SK-N-SH (cell line): ENCODE measurements at regions not wholly inside any gene's neighbourhood (a gene's known extent, or its start where the extent isn't known, plus 50 kb on each side); places are given as distances from the start of the nearest gene placed in this dataset.

Source experiments
- CTCF ChIA-PET: fragments of 300-600, 350-600 bp; formaldehyde crosslinking; extraction: SDS; loops from one replicate; lab custom pipeline; 2021; lab: Yijun Ruan, JAX
- POLR2A ChIA-PET: fragments of 350-600 bp; sonication (Branson Sonifier 250); formaldehyde crosslinking; extraction: SDS; loops from one replicate; lab custom pipeline; 2020; ENCODE audit warnings: antibody characterized with exemption, inconsistent platforms; lab: Yijun Ruan, JAX
- DNase-seq: peaks from one replicate; pipeline ENCODE4 v3.0.0; 2012
- H2AFZ ChIP-seq: fragments of 200-600 bp; sonication (generic); 2 replicates; pipeline ENCODE4 v1.8.1; 2016; ENCODE audit warnings: antibody characterized with exemption, mild to moderate bottlenecking, low read depth
- H3F3A ChIP-seq: fragments of 200-600 bp; sonication (generic); replicated peaks from 2 replicates; pipeline ENCODE3; 2016; ENCODE audit warnings: antibody characterized with exemption, mild to moderate bottlenecking; ENCODE audit not compliant: insufficient read depth
- H3K27ac ChIP-seq, 2 experiments: fragments of 200-500 bp in 1 of 2; fragments of 200-600 bp in 1 of 2; sonication (Bioruptor generic) in 1 of 2; sonication (generic), shearing (Covaris generic) in 1 of 2; 2 replicates each; pipeline versions ENCODE4 v1.5.1 to v1.6.1; 2014 to 2016; ENCODE audit warnings: low read depth in 2 of 2, inconsistent platforms in 1 of 2, low read length in 1 of 2, mild to moderate bottlenecking in 1 of 2, mixed read lengths in 1 of 2
- H3K27me3 ChIP-seq: fragments of 200-600 bp; sonication (generic), shearing (Covaris generic); 2 replicates; pipeline ENCODE4 v1.6.1; 2016; ENCODE audit warnings: mixed run types; ENCODE audit not compliant: insufficient read depth
- H3K36me3 ChIP-seq, 2 experiments: fragments of 200-500 bp in 1 of 2; fragments of 200-600 bp in 1 of 2; sonication (Bioruptor generic) in 1 of 2; sonication (generic) in 1 of 2; replicated peaks in 1 of 2; 2 replicates each; pipeline versions ENCODE3 to v1.5.1; 2014 to 2016; ENCODE audit warnings: low read length in 1 of 2, mild to moderate bottlenecking in 1 of 2; ENCODE audit not compliant: insufficient read depth in 2 of 2, control insufficient read depth in 1 of 2
- H3K4me1 ChIP-seq, 2 experiments: fragments of 200-500 bp in 1 of 2; fragments of 200-600 bp in 1 of 2; sonication (Bioruptor generic) in 1 of 2; sonication (generic), shearing (Covaris generic) in 1 of 2; 2 replicates each; pipeline versions ENCODE4 v1.5.1 to v1.6.1; 2014 to 2016; ENCODE audit warnings: low read depth in 1 of 2, low read length in 1 of 2, mixed run types in 1 of 2; ENCODE audit not compliant: insufficient read depth in 2 of 2, control insufficient read depth in 1 of 2
- H3K4me2 ChIP-seq: fragments of 200-600 bp; sonication (generic), shearing (Covaris generic); 2 replicates; pipeline ENCODE4 v1.6.1; 2017; ENCODE audit warnings: mixed run types
- H3K4me3 ChIP-seq, 2 experiments: fragments of 200-500 bp in 1 of 2; fragments of 200-600 bp in 1 of 2; sonication (Bioruptor generic) in 1 of 2; sonication (generic), shearing (Covaris generic) in 1 of 2; 2 replicates each; pipeline versions ENCODE4 v1.5.1 to v1.8.1; 2014 to 2016; ENCODE audit warnings: low read depth in 2 of 2, inconsistent platforms in 1 of 2, low read length in 1 of 2, mild to moderate bottlenecking in 1 of 2, mixed read lengths in 1 of 2, moderate library complexity in 1 of 2
- H3K79me2 ChIP-seq: fragments of 200-600 bp; sonication (generic); 2 replicates; pipeline ENCODE4 v1.8.1; 2017; ENCODE audit warnings: mild to moderate bottlenecking; ENCODE audit not compliant: insufficient read depth
- H3K9ac ChIP-seq: fragments of 200-600 bp; sonication (generic); 2 replicates; pipeline ENCODE4 v1.6.1; 2017; ENCODE audit warnings: mixed run types
- H3K9me2 ChIP-seq: fragments of 200-600 bp; sonication (generic); 2 replicates; pipeline ENCODE4 v1.6.1; 2017; ENCODE audit warnings: mixed run types
- H3K9me3 ChIP-seq: fragments of 200-600 bp; sonication (generic); 2 replicates; pipeline ENCODE4 v1.6.1; 2017; ENCODE audit warnings: mixed run types, mild to moderate bottlenecking, moderate library complexity
- H4K20me1 ChIP-seq: fragments of 200-600 bp; sonication (generic); 2 replicates; pipeline ENCODE4 v1.6.1; 2017; ENCODE audit warnings: mild to moderate bottlenecking, mixed run types; ENCODE audit not compliant: insufficient read depth
- CTCF ChIP-seq: fragments of 200-600 bp; sonication (generic); IDR thresholded peaks from 2 replicates; pipeline ENCODE4 v1.6.1; 2017; ENCODE audit warnings: antibody characterized with exemption, mild to moderate bottlenecking, moderate library complexity
- ELF1 ChIP-seq: IDR thresholded peaks from 2 replicates; pipeline ENCODE4 v1.4.0; 2012
- EZH2phosphoT487 ChIP-seq: fragments of 200-600 bp; sonication (generic); IDR thresholded peaks from 2 replicates; pipeline ENCODE4 v1.6.1; 2017; ENCODE audit warnings: low read depth, mixed run types, mild to moderate bottlenecking, antibody characterized with exemption, moderate library complexity, borderline replicate concordance
- FOSL2 ChIP-seq: IDR thresholded peaks from 2 replicates; pipeline ENCODE4 v1.4.0; 2012; ENCODE audit warnings: low read depth, mild to moderate bottlenecking, moderate library complexity, borderline replicate concordance
- FOXM1 ChIP-seq: IDR thresholded peaks from 2 replicates; pipeline ENCODE4 v1.4.0; 2012; ENCODE audit warnings: low read depth, mild to moderate bottlenecking
- GABPA ChIP-seq: IDR thresholded peaks from 2 replicates; pipeline ENCODE4 v1.4.0; 2012; ENCODE audit warnings: low read depth, mild to moderate bottlenecking
- GATA2 ChIP-seq: sonication (generic); formaldehyde crosslinking; IDR thresholded peaks from 2 replicates; pipeline ENCODE4 v1.5.0; 2020; ENCODE audit warnings: mild to moderate bottlenecking, missing genetic modification reagents
- JUND ChIP-seq: IDR thresholded peaks from 2 replicates; pipeline ENCODE4 v1.4.0; 2012
- MXI1 ChIP-seq: IDR thresholded peaks from 2 replicates; pipeline ENCODE4 v1.6.1; 2012; ENCODE audit warnings: mild to moderate bottlenecking, low read depth, low read length, improper control_type of control experiment
- NRF1 ChIP-seq: IDR thresholded peaks from 2 replicates; pipeline ENCODE4 v1.6.1; 2012; ENCODE audit warnings: low read depth, mild to moderate bottlenecking, low read length
- PBX3 ChIP-seq: IDR thresholded peaks from 2 replicates; pipeline ENCODE4; 2012
- RAD21 ChIP-seq: IDR thresholded peaks from 2 replicates; pipeline ENCODE4 v1.6.1; 2012; ENCODE audit warnings: mild to moderate bottlenecking, low read length
- RCOR1 ChIP-seq: fragments of 150-350 bp; IDR thresholded peaks from 2 replicates; pipeline ENCODE4 v1.6.1; 2017; ENCODE audit warnings: antibody characterized with exemption, low read length
- RFX5 ChIP-seq: IDR thresholded peaks from 2 replicates; pipeline ENCODE4 v1.6.1; 2012; ENCODE audit warnings: mild to moderate bottlenecking, improper control_type of control experiment, low read length
- RXRA ChIP-seq: IDR thresholded peaks from 2 replicates; pipeline ENCODE4 v1.4.0; 2012; ENCODE audit warnings: low read depth, mild to moderate bottlenecking, borderline replicate concordance
- SMC3 ChIP-seq: IDR thresholded peaks from 2 replicates; pipeline ENCODE4 v1.6.1; 2012; ENCODE audit warnings: low read depth, low read length, improper control_type of control experiment
- TAF1 ChIP-seq: IDR thresholded peaks from 2 replicates; pipeline ENCODE4 v1.6.1; 2012; ENCODE audit warnings: low read depth, mild to moderate bottlenecking, low read length, moderate library complexity, borderline replicate concordance
- YY1 ChIP-seq: IDR thresholded peaks from 2 replicates; pipeline ENCODE4 v1.4.0; 2012; ENCODE audit warnings: low read depth, mild to moderate bottlenecking
- WGBS: methylation state at CpG from one replicate; pipeline ENCODE4 v1.1.6; 2017; ENCODE audit warnings: low lambda C conversion rate; 5-methylcytosine and 5-hydroxymethylcytosine counted together

GRCh38 chr7:53771701-53772100 is 736.3 kb downstream of the POM121L12 start (continued):
- no peak for TF ChIP-seq ELF1
- TF ChIP-seq FOSL2: no peak
- TF ChIP-seq CTCF: no peak
- no peak for TF ChIP-seq YY1
- no peak for TF ChIP-seq TAF1
- TF ChIP-seq JUND: no peak
- TF ChIP-seq, all 33 proteins: peak for 0

- CTCF ChIA-PET: no interaction called here
- Histone ChIP-seq H3K27me3 (no peaks in the 10 kb centered on the region), H3F3A (no peaks in the 10 kb centered on the region), H3K4me1 (no peaks in the 10 kb centered on the region; a peak in 1 of 4 replicates), H3K9me3 (peaks cover 8% of the 10 kb centered on the region; the same call in 1 of the 2 replicates), H3K36me3 (no peaks in the 10 kb centered on the region), H3K4me3 (no peak overlapping the region), H3K4me2 (no peak overlapping the region), H3K79me2 (no peaks in the 10 kb centered on the region), H3K9me2 (0 out of 2 replicates have a peak, but pooled peaks cover 3% of the 10 kb centered on the region), H3K27ac (no peak overlapping the region), H3K9ac (no peak overlapping the region), H4K20me1 (no peaks in the 10 kb centered on the region), H2AFZ (no peak overlapping the region)
- DNase-seq: no peak
- 10% methylated on average over 1 of the region's 1 CpG for WGBS
- POLR2A ChIA-PET: no interaction called here
- no peak for TF ChIP-seq MXI1
These were observed 740.9 kb downstream of the POM121L12 start for GRCh38 chr7:53776323-53776722.

GRCh38 chr7:53789741-53790140 is 752.4 kb upstream of the VSTM2A start:
- TF ChIP-seq YY1: no peak
- TF ChIP-seq GABPA: no peak
- no peak for TF ChIP-seq MXI1
- TF ChIP-seq RCOR1: no peak
- TF ChIP-seq NRF1: no peak
- no peak for TF ChIP-seq JUND
- no peak for TF ChIP-seq TAF1
- TF ChIP-seq EZH2phosphoT487: no peak
- no peak for TF ChIP-seq CTCF
- no peak for TF ChIP-seq ELF1
- no peak for TF ChIP-seq RXRA
- no peak for TF ChIP-seq SMC3
- no peak for TF ChIP-seq GATA2 (CRISPR knock-in tag)
- TF ChIP-seq RFX5: no peak
- no peak for TF ChIP-seq PBX3
- no peak for TF ChIP-seq RAD21
- no peak for TF ChIP-seq FOSL2
- no peak for TF ChIP-seq FOXM1
- TF ChIP-seq, all 33 proteins: peak for 0
- Histone ChIP-seq H4K20me1 (no peaks in the 10 kb centered on the region), H3K27ac (no peak overlapping the region), H3F3A (no peaks in the 10 kb centered on the region), H3K4me1 (no peaks in the 10 kb centered on the region; a peak in 1 of 4 replicates), H3K36me3 (no peaks in the 10 kb centered on the region), H3K4me2 (no peak overlapping the region), H3K9me2 (0 out of 2 replicates have a peak, but pooled peaks cover 3% of the 10 kb centered on the region), H3K79me2 (no peaks in the 10 kb centered on the region), H2AFZ (no peak overlapping the region), H3K9ac (no peak overlapping the region), H3K4me3 (no peak overlapping the region), H3K27me3 (no peaks in the 10 kb centered on the region), H3K9me3 (peaks cover 10% of the 10 kb centered on the region; the same call in 1 of the 2 replicates)
- ChIA-PET POLR2A (no interaction called here), CTCF (no interaction called here)
- no peak for DNase-seq
- 45% methylated on average over 2 of the region's 2 CpGs for WGBS
